HG03103 (cell line): ENCODE measurements at regions not wholly inside any gene's neighbourhood (a gene's known extent, or its start where the extent isn't known, plus 50 kb on each side); places are given as distances from the start of the nearest gene placed in this dataset.
A peak's percentile ranks its signal among the peaks of the same experiment; 100 is the strongest.
"Not testable (repeated sequence)": the region's sequence is repeated elsewhere in the genome, so short reads cannot be mapped to it uniquely, and the experiment has no call there.

Experiments used
- ATAC-seq: cut with Tn5 transposase; IDR thresholded peaks from one replicate; pipeline ENCODE4 v1.9.1; 2021; ENCODE audit warnings: low read depth; ENCODE audit not compliant: unreplicated experiment

- not testable (repeated sequence) for ATAC-seq
These were observed 585.2 kb downstream of the TTLL7 start for GRCh38 chr1:83413839-83414107.

- not testable (repeated sequence) for ATAC-seq
These were observed 588.1 kb downstream of the TTLL7 start for GRCh38 chr1:83410746-83411413.

- not testable (repeated sequence) for ATAC-seq
These were observed 592.1 kb downstream of the TTLL7 start for GRCh38 chr1:83406693-83407371.

- ATAC-seq: peak; percentile 72
These were observed 593.1 kb downstream of the TTLL7 start for GRCh38 chr1:83405789-83406188.

- ATAC-seq: not testable (repeated sequence)
These were observed 595.4 kb downstream of the TTLL7 start for GRCh38 chr1:83403500-83403899.

GRCh38 chr1:83401146-83401545 is 597.8 kb downstream of the TTLL7 start:
- not testable (repeated sequence) for ATAC-seq

- ATAC-seq: not testable (repeated sequence)
These were observed 598.8 kb downstream of the TTLL7 start for GRCh38 chr1:83400173-83400572.

GRCh38 chr1:83398125-83398524 is 600.8 kb downstream of the TTLL7 start:
- not testable (repeated sequence) for ATAC-seq

GRCh38 chr1:83395130-83395529 is 603.8 kb downstream of the TTLL7 start:
- ATAC-seq: not testable (repeated sequence)

- not testable (repeated sequence) for ATAC-seq
These were observed 612.0 kb downstream of the TTLL7 start for GRCh38 chr1:83386946-83387345.

GRCh38 chr1:83383107-83383506 is 615.8 kb downstream of the TTLL7 start:
- not testable (repeated sequence) for ATAC-seq

- ATAC-seq: not testable (repeated sequence)
These were observed 625.9 kb downstream of the TTLL7 start for GRCh38 chr1:83373018-83373417.

- ATAC-seq: not testable (repeated sequence)
These were observed 629.1 kb downstream of the TTLL7 start for GRCh38 chr1:83369853-83370252.

- not testable (repeated sequence) for ATAC-seq
These were observed 633.6 kb downstream of the TTLL7 start for GRCh38 chr1:83365320-83365719.

- ATAC-seq: not testable (repeated sequence)
These were observed 653.6 kb downstream of the TTLL7 start for GRCh38 chr1:83345375-83345774.

GRCh38 chr1:83343767-83344166 is 655.2 kb downstream of the TTLL7 start:
- not testable (repeated sequence) for ATAC-seq

GRCh38 chr1:83342995-83343394 is 655.9 kb downstream of the TTLL7 start:
- ATAC-seq: not testable (repeated sequence)

- not testable (repeated sequence) for ATAC-seq
These were observed 666.6 kb downstream of the TTLL7 start for GRCh38 chr1:83332308-83332707.

- ATAC-seq: no peak
These were observed 680.6 kb downstream of the TTLL7 start for GRCh38 chr1:83318366-83318765.

GRCh38 chr1:83315446-83315845 is 683.5 kb downstream of the TTLL7 start:
- ATAC-seq: not testable (repeated sequence)

GRCh38 chr1:83310161-83310560 is 688.8 kb downstream of the TTLL7 start:
- ATAC-seq: not testable (repeated sequence)

- ATAC-seq: not testable (repeated sequence)
These were observed 689.9 kb downstream of the TTLL7 start for GRCh38 chr1:83309035-83309434.
